ENCODE measurements at regions not wholly inside any gene's neighbourhood (a gene's known extent, or its start where the extent isn't known, plus 50 kb on each side); places are given as distances from the start of the nearest gene placed in this dataset.
"Not testable (repeated sequence)": the region's sequence is repeated elsewhere in the genome, so short reads cannot be mapped to it uniquely, and the experiment has no call there.

GRCh38 chr6:37088897-37089296 is 81.1 kb upstream of the PIM1 start:
- peaks cover 4% of the 10 kb centered on the region for H3K9me3 Mint-ChIP-seq
- peaks cover 36% of the 10 kb centered on the region for H3K4me1 Mint-ChIP-seq (ENCODE audit: unreplicated experiment)
- no peak for DNase-seq (ENCODE audit: extremely low spot score, unreplicated experiment)
- no peaks in the 10 kb centered on the region for H3K27me3 Mint-ChIP-seq
- no peaks in the 10 kb centered on the region for H3K36me3 Mint-ChIP-seq
- no peak for TF ChIP-seq CTCF (conservative IDR thresholded peaks at IDR 0.05)
- peak overlapping the region; percentile 40 for H3K4me3 Mint-ChIP-seq
- H3K27ac Mint-ChIP-seq: no peak overlapping the region

- Mint-ChIP-seq H3K27ac (no peak overlapping the region), H3K4me1 (ENCODE audit: unreplicated experiment) (peaks cover 32% of the 10 kb centered on the region), H3K36me3 (no peaks in the 10 kb centered on the region), H3K27me3 (no peaks in the 10 kb centered on the region), H3K9me3 (peaks cover 4% of the 10 kb centered on the region), H3K4me3 (no peak overlapping the region)
- no peak for TF ChIP-seq CTCF (conservative IDR thresholded peaks at IDR 0.05)
- no peak for DNase-seq (ENCODE audit: extremely low spot score, unreplicated experiment)
These were observed 80.2 kb upstream of the PIM1 start for GRCh38 chr6:37089783-37090182.

- not testable (repeated sequence) for H3K4me3 Mint-ChIP-seq; H3K27me3 Mint-ChIP-seq; H3K27ac Mint-ChIP-seq; DNase-seq (ENCODE audit: extremely low spot score, unreplicated experiment); H3K36me3 Mint-ChIP-seq; H3K9me3 Mint-ChIP-seq
- H3K4me1 Mint-ChIP-seq (ENCODE audit: unreplicated experiment): peaks cover 34% of the 10 kb centered on the region
These were observed 78.8 kb upstream of the PIM1 start for GRCh38 chr6:37091104-37091503.

GRCh38 chr6:37091586-37091985 is 78.4 kb upstream of the PIM1 start:
- H3K36me3 Mint-ChIP-seq, H3K9me3 Mint-ChIP-seq: not testable (repeated sequence)

GRCh38 chr6:37092923-37093727 is 76.8 kb upstream of the PIM1 start:
- DNase-seq (ENCODE audit: extremely low spot score, unreplicated experiment): no peak
- Mint-ChIP-seq H3K27me3 (no peaks in the 10 kb centered on the region), H3K4me3 (no peak overlapping the region), H3K9me3 (no peaks in the 10 kb centered on the region), H3K4me1 (ENCODE audit: unreplicated experiment) (peaks cover 30% of the 10 kb centered on the region), H3K27ac (peak overlapping the region; percentile 86), H3K36me3 (no peaks in the 10 kb centered on the region)
- no peak for TF ChIP-seq CTCF (conservative IDR thresholded peaks at IDR 0.05)

More at GRCh38 chr6:37091586-37091985, 78.4 kb upstream of the PIM1 start:
- not testable (repeated sequence) for H3K27me3 Mint-ChIP-seq; DNase-seq (ENCODE audit: extremely low spot score, unreplicated experiment); H3K4me3 Mint-ChIP-seq
- H3K27ac Mint-ChIP-seq: peak overlapping the region; percentile 72
- H3K4me1 Mint-ChIP-seq (ENCODE audit: unreplicated experiment): peaks cover 31% of the 10 kb centered on the region

GRCh38 chr6:37093728-37094069 is 76.3 kb upstream of the PIM1 start:
- Mint-ChIP-seq H3K4me3 (no peak overlapping the region), H3K9me3 (no peaks in the 10 kb centered on the region), H3K27me3 (no peaks in the 10 kb centered on the region), H3K36me3 (no peaks in the 10 kb centered on the region), H3K27ac (peak overlapping the region; percentile 86), H3K4me1 (ENCODE audit: unreplicated experiment) (peaks cover 28% of the 10 kb centered on the region)
- no peak for TF ChIP-seq CTCF (conservative IDR thresholded peaks at IDR 0.05)
- no peak for DNase-seq (ENCODE audit: extremely low spot score, unreplicated experiment)

All from type B pancreatic cell (in vitro differentiated cells).